D721Med (cell line): ENCODE measurements at regions not wholly inside any gene's neighbourhood (a gene's known extent, or its start where the extent isn't known, plus 50 kb on each side); places are given as distances from the start of the nearest gene placed in this dataset.

Experiments used
- DNase-seq: peaks from one replicate; pipeline ENCODE4 v3.0.0; 2011; ENCODE audit warnings: low spot score; ENCODE audit not compliant: insufficient read length
- FAIRE-seq: peaks from 2 replicates; lab custom pipeline; 2011; peaks lifted over from hg19 to GRCh38; lab: Jason Lieb, UNC
- TF ChIP-seq, protein P1 (sequence below): IDR thresholded peaks from 2 replicates; pipeline ENCODE4 v1.5.1; 2012; ENCODE audit warnings: mild to moderate bottlenecking, control low read depth; ENCODE audit not compliant: insufficient read depth; ENCODE audit errors: missing control alignments

DNA sequence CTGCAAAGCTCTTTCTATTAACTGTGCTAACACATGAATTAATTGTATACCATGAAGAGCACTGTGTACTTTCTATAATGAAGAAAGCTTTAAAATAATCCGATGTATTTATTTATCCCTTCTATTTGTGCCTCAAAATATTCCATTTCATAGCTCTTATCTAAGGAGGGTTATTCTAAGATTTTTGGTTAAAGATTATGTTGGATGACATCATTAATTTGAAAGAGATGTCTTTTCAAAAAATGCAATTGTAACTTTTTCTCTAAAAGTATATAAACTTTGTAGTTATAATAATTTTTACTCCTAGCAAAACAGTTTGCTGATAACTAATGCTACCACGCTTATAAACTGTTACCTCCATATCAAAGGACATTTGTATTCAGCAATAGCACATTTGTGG, 192.4 kb upstream of the HSF2 start:
- TF ChIP-seq, protein P1, sequence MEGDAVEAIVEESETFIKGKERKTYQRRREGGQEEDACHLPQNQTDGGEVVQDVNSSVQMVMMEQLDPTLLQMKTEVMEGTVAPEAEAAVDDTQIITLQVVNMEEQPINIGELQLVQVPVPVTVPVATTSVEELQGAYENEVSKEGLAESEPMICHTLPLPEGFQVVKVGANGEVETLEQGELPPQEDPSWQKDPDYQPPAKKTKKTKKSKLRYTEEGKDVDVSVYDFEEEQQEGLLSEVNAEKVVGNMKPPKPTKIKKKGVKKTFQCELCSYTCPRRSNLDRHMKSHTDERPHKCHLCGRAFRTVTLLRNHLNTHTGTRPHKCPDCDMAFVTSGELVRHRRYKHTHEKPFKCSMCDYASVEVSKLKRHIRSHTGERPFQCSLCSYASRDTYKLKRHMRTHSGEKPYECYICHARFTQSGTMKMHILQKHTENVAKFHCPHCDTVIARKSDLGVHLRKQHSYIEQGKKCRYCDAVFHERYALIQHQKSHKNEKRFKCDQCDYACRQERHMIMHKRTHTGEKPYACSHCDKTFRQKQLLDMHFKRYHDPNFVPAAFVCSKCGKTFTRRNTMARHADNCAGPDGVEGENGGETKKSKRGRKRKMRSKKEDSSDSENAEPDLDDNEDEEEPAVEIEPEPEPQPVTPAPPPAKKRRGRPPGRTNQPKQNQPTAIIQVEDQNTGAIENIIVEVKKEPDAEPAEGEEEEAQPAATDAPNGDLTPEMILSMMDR = no peak
- no peak for FAIRE-seq

DNA sequence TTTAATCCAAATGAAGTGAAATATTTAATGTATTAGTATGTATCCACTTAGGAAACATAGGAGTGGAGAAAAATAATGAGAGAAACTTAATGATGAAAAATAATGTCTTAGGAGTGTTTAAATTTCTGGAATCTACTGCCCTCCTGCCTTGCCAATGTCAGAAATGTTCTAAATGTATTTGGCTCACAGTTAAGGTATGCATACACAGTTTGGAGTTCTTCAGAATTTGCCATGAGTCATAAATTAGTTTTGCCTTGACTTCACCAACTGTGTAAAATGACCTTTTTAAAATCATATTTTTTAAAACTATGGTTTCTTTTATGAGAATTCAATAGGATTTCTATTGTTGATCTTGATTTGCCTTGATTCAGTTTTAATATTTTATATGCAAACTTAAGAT, 191.7 kb upstream of the HSF2 start:
- TF ChIP-seq, protein P1 = no peak
- no peak for FAIRE-seq

More for the DNA sequence above, 192.4 kb upstream of the HSF2 start:
- DNase-seq = no peak

DNA sequence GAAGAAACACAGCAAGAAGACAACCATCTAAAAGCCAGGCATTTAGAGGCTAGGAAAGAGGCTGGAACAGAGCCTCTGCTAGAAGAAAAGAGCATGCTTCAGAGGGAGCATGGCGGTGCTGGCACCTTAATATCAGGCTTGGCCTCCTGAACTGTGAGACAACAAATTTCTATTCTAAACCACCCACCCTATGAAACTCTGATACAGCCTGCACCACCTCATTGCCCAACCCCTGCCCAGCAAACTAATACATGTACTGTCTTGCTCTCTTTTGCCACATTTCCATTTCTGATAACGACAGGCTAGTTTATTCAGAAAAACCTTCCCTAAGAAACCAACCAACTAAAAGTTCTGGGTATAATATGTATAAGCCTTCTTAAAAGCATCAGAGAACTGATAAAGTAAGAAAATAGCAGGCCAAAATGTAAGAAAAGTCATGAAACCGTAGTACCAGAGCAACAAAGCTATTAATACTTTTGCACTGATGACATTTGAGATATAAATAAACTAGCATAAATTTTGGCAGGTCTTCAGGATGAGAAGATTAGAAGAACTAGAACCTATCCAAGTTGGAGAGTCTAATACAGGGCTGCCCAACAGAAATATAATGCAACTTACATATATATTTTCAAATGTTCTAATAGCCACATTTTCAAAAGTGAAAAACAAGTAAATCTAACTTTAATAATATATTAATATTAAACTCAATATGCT, 184.7 kb upstream of the HSF2 start:
- DNase-seq (no peak), FAIRE-seq (no peak)
- TF ChIP-seq, protein P1 = no peak

More for the DNA sequence above, 191.7 kb upstream of the HSF2 start:
- DNase-seq = no peak

DNA sequence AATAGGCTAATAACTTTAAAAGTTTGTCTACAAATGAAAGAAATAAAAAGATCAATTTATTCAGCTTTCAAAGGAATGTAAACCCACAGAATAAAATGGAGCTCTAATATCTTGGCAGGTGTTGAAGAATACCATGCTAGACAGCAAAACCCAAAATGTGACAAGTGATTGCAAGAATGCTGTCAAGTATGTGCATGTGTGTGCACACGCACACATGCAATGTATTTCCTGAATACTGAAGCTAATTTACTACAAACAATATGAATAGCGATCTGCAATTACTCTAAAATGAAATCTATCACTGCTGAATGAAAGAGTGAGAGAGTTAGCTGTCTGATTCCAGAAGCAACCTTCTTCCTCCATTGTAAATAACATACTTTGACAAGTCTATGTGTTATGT, 179.2 kb upstream of the HSF2 start:
- FAIRE-seq = no peak
- DNase-seq = no peak
- TF ChIP-seq, protein P1 = no peak

DNA sequence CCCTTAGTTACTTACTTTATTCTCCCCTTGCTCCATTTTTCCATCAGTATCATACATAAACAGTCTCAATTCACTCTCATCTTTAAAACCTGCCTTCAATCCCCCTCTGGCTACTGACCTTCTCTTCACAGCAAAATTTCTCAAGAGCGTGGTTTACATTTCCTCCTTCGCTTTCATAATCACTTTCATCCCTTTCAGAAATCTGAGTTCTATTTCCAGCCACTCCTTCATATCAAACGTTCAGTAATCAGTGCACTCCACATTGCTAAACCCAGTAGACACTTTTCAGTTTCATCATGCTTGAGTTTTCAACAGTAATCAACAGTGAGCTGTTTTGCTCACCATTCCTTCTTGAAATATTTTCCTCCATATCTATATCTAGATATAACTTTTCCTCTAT, 176.7 kb upstream of the HSF2 start:
- TF ChIP-seq, protein P1 = no peak
- DNase-seq (no peak), FAIRE-seq (no peak)

DNA sequence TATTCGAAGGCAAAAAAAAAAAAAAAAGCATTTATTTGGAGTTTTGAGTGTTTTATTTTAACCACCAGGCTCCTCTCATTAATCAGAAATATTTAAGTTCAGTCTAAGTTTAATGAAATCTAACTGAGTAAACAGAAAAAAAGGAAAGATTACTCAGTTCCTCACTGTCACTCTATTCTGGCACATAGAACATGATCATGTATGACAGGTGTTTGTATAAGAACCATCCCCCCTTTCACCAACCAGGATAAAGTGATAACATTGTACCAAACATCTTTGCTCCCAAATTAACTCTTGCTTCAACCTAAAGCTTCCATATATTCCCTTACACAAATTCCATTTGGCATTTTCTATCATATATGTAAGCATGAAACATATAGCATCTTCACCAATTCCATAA, 176.2 kb upstream of the HSF2 start:
- FAIRE-seq = no peak
- DNase-seq = no peak
- TF ChIP-seq, protein P1 = no peak

DNA sequence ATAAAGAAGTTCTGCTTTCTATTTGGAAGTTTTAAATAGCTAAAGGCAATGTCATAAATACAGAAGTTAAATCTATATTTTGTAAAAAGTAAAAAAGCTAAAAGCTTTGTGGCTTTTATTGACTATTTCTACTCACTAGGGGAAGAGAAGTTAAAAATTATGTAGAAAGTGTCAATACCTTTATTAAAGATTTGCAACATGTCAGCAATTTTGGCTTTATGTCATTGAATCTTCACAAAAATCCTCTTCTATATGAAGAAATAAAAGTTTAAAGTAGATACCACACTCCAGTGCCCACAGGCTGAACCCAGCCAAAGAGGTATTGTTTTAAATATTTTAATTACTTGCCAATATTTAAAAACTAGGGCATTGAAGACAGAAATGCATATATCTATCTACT, 160.6 kb upstream of the HSF2 start:
- TF ChIP-seq, protein P1 = no peak
- DNase-seq = no peak
- FAIRE-seq = no peak
